NCI-H345 treated with DMSO at 0.1 percent for 48 hours (cell line): ENCODE measurements at regions not wholly inside any gene's neighbourhood (a gene's known extent, or its start where the extent isn't known, plus 50 kb on each side); places are given as distances from the start of the nearest gene placed in this dataset.
"Not testable (repeated sequence)": the region's sequence is repeated elsewhere in the genome, so short reads cannot be mapped to it uniquely, and the experiment has no call there.

Source experiments
- DNase-seq: peaks from one replicate; lab custom pipeline; 2025; ENCODE audit not compliant: unreplicated experiment; lab: John Stamatoyannopoulos, UW

GRCh38 chr6:28621268-28621667 lies 95.6 kb downstream of the GPX5 start:
- DNase-seq: not testable (repeated sequence)

- not testable (repeated sequence) for DNase-seq
Measured at GRCh38 chr6:28623242-28623641, 97.6 kb downstream of the GPX5 start.

- DNase-seq: not testable (repeated sequence)
Measured at GRCh38 chr6:28626386-28626785, 100.7 kb downstream of the GPX5 start.

- DNase-seq: no peak
Measured at GRCh38 chr6:28632326-28632851, 106.7 kb downstream of the GPX5 start.

GRCh38 chr6:28633445-28634215 lies 107.9 kb downstream of the GPX5 start:
- DNase-seq: no peak

GRCh38 chr6:28634411-28634760 lies 108.7 kb downstream of the GPX5 start:
- DNase-seq: no peak

GRCh38 chr6:28634761-28635546 lies 109.3 kb downstream of the GPX5 start:
- DNase-seq: no peak

GRCh38 chr6:28635547-28636158 lies 110.0 kb downstream of the GPX5 start:
- no peak for DNase-seq

- no peak for DNase-seq
Measured at GRCh38 chr6:28638787-28639430, 113.2 kb downstream of the GPX5 start.

- DNase-seq: not testable (repeated sequence)
Measured at GRCh38 chr6:28639445-28640290, 114.0 kb downstream of the GPX5 start.

GRCh38 chr6:28643017-28643740 lies 117.5 kb downstream of the GPX5 start:
- no peak for DNase-seq

GRCh38 chr6:28646650-28647049 lies 121.0 kb downstream of the GPX5 start:
- no peak for DNase-seq

GRCh38 chr6:28648035-28648877 lies 122.6 kb downstream of the GPX5 start:
- DNase-seq: peak; percentile 7

- no peak for DNase-seq
Measured at GRCh38 chr6:28648878-28649375, 123.2 kb downstream of the GPX5 start.

GRCh38 chr6:28651161-28651560 lies 125.5 kb downstream of the GPX5 start:
- no peak for DNase-seq

- DNase-seq: no peak
Measured at GRCh38 chr6:28653876-28654275, 128.2 kb downstream of the GPX5 start.

GRCh38 chr6:28655164-28655563 lies 129.5 kb downstream of the GPX5 start:
- no peak for DNase-seq

- no peak for DNase-seq
Measured at GRCh38 chr6:28656715-28657114, 131.0 kb downstream of the GPX5 start.

- DNase-seq: no peak
Measured at GRCh38 chr6:28657381-28657768, 131.7 kb downstream of the GPX5 start.
